K562 (cell line): ENCODE measurements at regions not wholly inside any gene's neighbourhood (a gene's known extent, or its start where the extent isn't known, plus 50 kb on each side); places are given as distances from the start of the nearest gene placed in this dataset.

Experiments
- ATAC-seq: fragments of 200-7000 bp; cut with Tn5 transposase; 3 replicates; pipeline ENCODE4 v1.9.1; 2020; ENCODE audit warnings: moderate library complexity
- BruUV-seq: library from RNA; stranded (reverse); fragments of 400-500 nt; replicated peaks from 2 replicates; lab custom pipeline; 2021; lab: Mats Ljungman, UMichigan
- CTCF ChIA-PET: fragments of 300-600 bp; formaldehyde crosslinking; extraction: SDS; loops from one replicate; lab custom pipeline; 2021; ENCODE audit warnings: low intra/inter-chr PET ratio; lab: Yijun Ruan, JAX
- POLR2A ChIA-PET: fragments of 300-600, 350-650 bp; sonication (Branson Sonifier 250); formaldehyde crosslinking; extraction: SDS; loops from one replicate; lab custom pipeline; 2021; ENCODE audit warnings: antibody characterized with exemption, inconsistent platforms; lab: Yijun Ruan, JAX
- DNase-seq, 4 experiments: peaks; one replicate each; pipeline versions ENCODE4 v3.0.0 to v3.0.0-alpha.2; 2011 to 2018; ENCODE audit warnings: low spot score in 3 of 4, mixed read lengths in 3 of 4; ENCODE audit errors: extremely low read depth in 1 of 4
- FAIRE-seq: peaks from 2 replicates; lab custom pipeline; 2011; peaks lifted over from hg19 to GRCh38; lab: Jason Lieb, UNC
- H2AFZ ChIP-seq: 2 replicates; pipeline ENCODE4 v1.6.0; 2011; ENCODE audit warnings: low read depth, low read length, control low read depth, inconsistent platforms
- H3K27ac ChIP-seq: fragments of 200-600 bp; 3 replicates; pipeline ENCODE4 v1.8.0; 2011; ENCODE audit warnings: low read depth, mild to moderate bottlenecking, control low read depth, inconsistent platforms, low read length, moderate library complexity, mixed read lengths; ENCODE audit errors: extremely low read depth
- H3K27me3 ChIP-seq, 2 experiments: fragments of 300-600 bp in 1 of 2; 2 replicates in 1 of 2; 3 replicates in 1 of 2; pipeline versions ENCODE4 v1.6.0 to v1.8.0; 2011; ENCODE audit warnings: inconsistent platforms in 2 of 2, low read length in 2 of 2, mild to moderate bottlenecking in 1 of 2, mixed read lengths in 1 of 2, moderate library complexity in 1 of 2; ENCODE audit not compliant: control insufficient read depth in 2 of 2, insufficient read depth in 2 of 2
- H3K36me3 ChIP-seq: fragments of 300-600 bp; 3 replicates; pipeline ENCODE4 v1.8.0; 2011; ENCODE audit warnings: mild to moderate bottlenecking, low read length, inconsistent platforms; ENCODE audit not compliant: control insufficient read depth, insufficient read depth
- H3K4me1 ChIP-seq, 2 experiments: fragments of 200-600 bp in 1 of 2; replicated peaks in 1 of 2; 2 replicates in 1 of 2; 3 replicates in 1 of 2; pipeline versions ENCODE4 v1.5.1 to v1.8.0; 2011; ENCODE audit warnings: inconsistent platforms in 2 of 2, low read length in 2 of 2, mild to moderate bottlenecking in 1 of 2, mixed read lengths in 1 of 2, moderate library complexity in 1 of 2; ENCODE audit not compliant: control insufficient read depth in 2 of 2, insufficient read depth in 2 of 2
- H3K4me2 ChIP-seq: 2 replicates; pipeline ENCODE4 v1.6.1; 2011; ENCODE audit warnings: low read length, control low read depth, inconsistent platforms, mixed read lengths; ENCODE audit not compliant: insufficient read depth
- H3K4me3 ChIP-seq: fragments of 200-600 bp; sonication (generic), shearing (Covaris generic); 2 replicates; pipeline ENCODE4 v1.5.1; 2016; ENCODE audit warnings: control low read depth, inconsistent platforms
- H3K79me2 ChIP-seq: fragments of 200-600 bp; 3 replicates; pipeline ENCODE4 v1.8.0; 2011; ENCODE audit warnings: low read length, inconsistent platforms; ENCODE audit not compliant: control insufficient read depth, insufficient read depth
- H3K9ac ChIP-seq, 2 experiments: 2 replicates each; pipeline versions ENCODE4 v1.6.0 to v1.6.1; 2011; ENCODE audit warnings: low read depth in 2 of 2, low read length in 2 of 2, control low read depth in 1 of 2, inconsistent platforms in 1 of 2, mild to moderate bottlenecking in 1 of 2, mixed read lengths in 1 of 2; ENCODE audit not compliant: insufficient read depth in 1 of 2
- H3K9me1 ChIP-seq: one replicate; pipeline ENCODE4 v1.6.0; 2011; ENCODE audit warnings: inconsistent platforms, mild to moderate bottlenecking, low read length, moderate library complexity; ENCODE audit not compliant: control insufficient read depth, insufficient read depth
- H3K9me3 ChIP-seq: replicated peaks from 2 replicates; pipeline ENCODE4 v1.5.1; 2011; ENCODE audit warnings: low read depth, low read length, inconsistent platforms; ENCODE audit not compliant: control insufficient read depth, insufficient read depth
- H4K20me1 ChIP-seq: replicated peaks from 2 replicates; pipeline ENCODE4 v1.6.1; 2011; ENCODE audit warnings: low read length, inconsistent platforms, mixed read lengths; ENCODE audit not compliant: control insufficient read depth, insufficient read depth
- ADNP ChIP-seq: fragments of 200-800 bp; sonication (Bioruptor generic); IDR thresholded peaks from 2 replicates; pipeline ENCODE4 v1.6.1; 2016; ENCODE audit warnings: missing genetic modification characterization, missing compliant biosample characterization
- BDP1 ChIP-seq: IDR thresholded peaks from 3 replicates; pipeline ENCODE4 v1.6.1; 2011; ENCODE audit not compliant: insufficient read length, insufficient read depth
- CSDE1 ChIP-seq, 2 experiments: fragments of 450-650 bp; IDR thresholded peaks; 2 replicates each; pipeline ENCODE4 v1.6.1; 2016; ENCODE audit warnings: mild to moderate bottlenecking in 1 of 2
- CTBP1 ChIP-seq: fragments of 450-650 bp; IDR thresholded peaks from 2 replicates; pipeline ENCODE4 v1.6.1; 2016; ENCODE audit warnings: borderline replicate concordance
- DDX20 ChIP-seq: fragments of 450-650 bp; IDR thresholded peaks from 2 replicates; pipeline ENCODE4 v1.6.1; 2016; ENCODE audit warnings: missing genetic modification characterization, low read depth, mild to moderate bottlenecking, missing compliant biosample characterization, moderate library complexity
- LCOR ChIP-seq: sonication (generic); formaldehyde crosslinking; IDR thresholded peaks from 2 replicates; pipeline ENCODE4 v1.8.0; 2022; ENCODE audit warnings: mild to moderate bottlenecking, missing genetic modification reagents
- LEF1 ChIP-seq: fragments of 450-650 bp; IDR thresholded peaks from 2 replicates; pipeline ENCODE4 v1.6.1; 2016; ENCODE audit warnings: mild to moderate bottlenecking
- MAZ ChIP-seq, 2 experiments: fragments of 450-650 bp in 1 of 2; sonication (generic) in 1 of 2; formaldehyde crosslinking; IDR thresholded peaks in 1 of 2; conservative IDR thresholded peaks in 1 of 2; 2 replicates each; pipeline versions ENCODE4 v1.4.0 to v1.5.0; 2020; ENCODE audit warnings: mild to moderate bottlenecking in 1 of 2, missing genetic modification reagents in 1 of 2
- NR2F6 ChIP-seq: fragments of 450-650 bp; formaldehyde crosslinking; IDR thresholded peaks from 2 replicates; pipeline ENCODE4 v1.4.0; 2020; ENCODE audit warnings: mild to moderate bottlenecking
- RFX5 ChIP-seq: IDR thresholded peaks from 2 replicates; pipeline ENCODE4 v1.6.1; 2011; ENCODE audit warnings: low read depth, mild to moderate bottlenecking, improper control_type of control experiment, low read length
- RFX7 ChIP-seq: fragments of 250-450 bp; sonication (Bioruptor Pico); IDR thresholded peaks from 2 replicates; pipeline ENCODE4 v1.5.1; 2021; ENCODE audit warnings: mild to moderate bottlenecking
- RHOXF2B ChIP-seq: fragments of 250-450 bp; sonication (Bioruptor Pico); conservative IDR thresholded peaks from 2 replicates; pipeline ENCODE4 v1.5.1; 2021
- SPI1 ChIP-seq: IDR thresholded peaks from 2 replicates; pipeline ENCODE4 v1.6.1; 2011; ENCODE audit warnings: low read depth, low read length, control low read depth, borderline replicate concordance
- SRSF3 ChIP-seq: fragments of 200-400 bp; formaldehyde crosslinking; IDR thresholded peaks from 2 replicates; pipeline ENCODE4 v1.6.1; 2016; ENCODE audit warnings: mild to moderate bottlenecking, low read length, moderate library complexity; ENCODE audit not compliant: insufficient read depth
- TAL1 ChIP-seq: fragments of 450-650 bp; IDR thresholded peaks from 2 replicates; pipeline ENCODE4 v1.6.1; 2016; ENCODE audit warnings: mild to moderate bottlenecking
- U2AF1 ChIP-seq: fragments of 200-400 bp; formaldehyde crosslinking; optimal IDR thresholded peaks from 2 replicates; pipeline ENCODE3; 2017; ENCODE audit warnings: mild to moderate bottlenecking, low read depth, low read length, moderate library complexity
- ZNF511 ChIP-seq: sonication (generic); formaldehyde crosslinking; IDR thresholded peaks from 2 replicates; pipeline ENCODE4 v1.8.0; 2022; ENCODE audit warnings: mild to moderate bottlenecking, missing genetic modification reagents
- WGBS: fragments of 100-300 bp; shearing (Covaris generic); methylation state at CpG from one replicate; pipeline ENCODE4 v1.1.6; 2016; ENCODE audit warnings: low coverage, mixed read lengths; ENCODE audit not compliant: insufficient coverage; ENCODE audit errors: missing lambda C conversion rate; 5-methylcytosine and 5-hydroxymethylcytosine counted together
- in situ Hi-C: fragments of 300-500 bp; cut with MboI; formaldehyde crosslinking; loops from 4 replicates; pipeline ENCODE4 v1.15.0; 2018; ENCODE audit warnings: inconsistent platforms, mixed read lengths
- intact Hi-C: fragments of 100-400 bp; cut with micrococcal nuclease; formaldehyde crosslinking; loops from 2 replicates; pipeline ENCODE4 v1.14.2; 2022
- TF ChIP-seq, protein P1 (sequence below): fragments of 200-800 bp; sonication (Bioruptor generic); IDR thresholded peaks from 2 replicates; pipeline ENCODE4 v1.6.1; 2017; ENCODE audit warnings: missing genetic modification characterization, missing compliant biosample characterization

- DNase-seq (no peak), ATAC-seq (no peak), FAIRE-seq (no peak)
- no peak overlapping the region for H3K4me3 ChIP-seq
- H3K79me2 ChIP-seq: no peaks in the 10 kb centered on the region
- H3K4me1 ChIP-seq: peaks cover 2 to 7% of the 10 kb centered on the region in 2 experiments; a peak in 2 of 5 replicates
- TF ChIP-seq SPI1 (no peak), CTBP1 (no peak), DDX20 (no peak), CSDE1 (IDR thresholded peaks at IDR 0.05) (no peak), NR2F6 (no peak), ADNP (tag) (no peak), RHOXF2B (CRISPR knock-in tag) (no peak), MAZ (CRISPR knock-in tag; conservative IDR thresholded peaks at IDR 0.05 in 1 of 2, IDR thresholded peaks at IDR 0.05 in 1 of 2) (no peak), RFX7 (no peak), ZNF511 (no peak), TAL1 (no peak), LEF1 (no peak), BDP1 (no peak), U2AF1 (no peak), SRSF3 (no peak), LCOR (CRISPR knock-in tag) (no peak), RFX5 (no peak)
- TF ChIP-seq, protein P1, sequence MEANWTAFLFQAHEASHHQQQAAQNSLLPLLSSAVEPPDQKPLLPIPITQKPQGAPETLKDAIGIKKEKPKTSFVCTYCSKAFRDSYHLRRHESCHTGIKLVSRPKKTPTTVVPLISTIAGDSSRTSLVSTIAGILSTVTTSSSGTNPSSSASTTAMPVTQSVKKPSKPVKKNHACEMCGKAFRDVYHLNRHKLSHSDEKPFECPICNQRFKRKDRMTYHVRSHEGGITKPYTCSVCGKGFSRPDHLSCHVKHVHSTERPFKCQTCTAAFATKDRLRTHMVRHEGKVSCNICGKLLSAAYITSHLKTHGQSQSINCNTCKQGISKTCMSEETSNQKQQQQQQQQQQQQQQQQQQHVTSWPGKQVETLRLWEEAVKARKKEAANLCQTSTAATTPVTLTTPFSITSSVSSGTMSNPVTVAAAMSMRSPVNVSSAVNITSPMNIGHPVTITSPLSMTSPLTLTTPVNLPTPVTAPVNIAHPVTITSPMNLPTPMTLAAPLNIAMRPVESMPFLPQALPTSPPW (CRISPR knock-in tag): no peak
- no peak overlapping the region for H3K4me2 ChIP-seq
- H3K9me3 ChIP-seq: no peaks in the 10 kb centered on the region
- H2AFZ ChIP-seq: no peak overlapping the region
- H3K36me3 ChIP-seq: no peaks in the 10 kb centered on the region
- H3K27ac ChIP-seq: no peak overlapping the region
- in situ Hi-C loops: no loop called here
- no peaks in the 10 kb centered on the region for H4K20me1 ChIP-seq
- intact Hi-C loops: no loop called here
- no TSS peak for BruUV-seq
- H3K9me1 ChIP-seq: no peaks in the 10 kb centered on the region
- no peak overlapping the region for H3K9ac ChIP-seq
- POLR2A ChIA-PET: no interaction called here
- CTCF ChIA-PET: no interaction called here
- WGBS: 11% methylated on average over 5 of the region's 5 CpGs
- H3K27me3 ChIP-seq: peaks cover 0 to 29% of the 10 kb centered on the region in 2 experiments; a peak in 3 of 5 replicates
These were observed 87.2 kb upstream of the PFKP start for GRCh38 chr10:2980116-2980515.
